ENCODE measurements at regions not wholly inside any gene's neighbourhood (a gene's known extent, or its start where the extent isn't known, plus 50 kb on each side); places are given as distances from the start of the nearest gene placed in this dataset.

DNA sequence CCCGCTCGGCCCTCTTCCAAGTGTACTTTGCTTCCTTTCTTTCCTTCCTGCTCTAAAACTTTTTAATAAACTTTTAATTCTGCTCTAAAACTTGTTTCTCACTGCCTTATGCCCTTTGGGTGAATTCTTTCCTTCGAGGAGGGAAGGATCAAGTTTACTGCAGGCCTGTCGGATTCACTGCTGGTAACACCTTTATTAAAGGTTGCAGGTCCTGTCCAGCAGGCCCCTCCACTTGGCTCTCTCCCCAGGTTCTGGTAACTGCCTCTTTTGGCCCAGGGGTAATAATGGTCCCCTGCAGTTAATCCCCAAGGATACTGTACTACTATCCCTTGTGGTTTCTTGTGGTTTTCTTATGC, 152.7 kb upstream of the EEA1 start:
- no peak overlapping the region for H3K4me3 ChIP-seq (ENCODE audit: control insufficient read depth, low read depth, low read length)
- no peak for DNase-seq (ENCODE audit: low read depth)
- TF ChIP-seq, protein P1, sequence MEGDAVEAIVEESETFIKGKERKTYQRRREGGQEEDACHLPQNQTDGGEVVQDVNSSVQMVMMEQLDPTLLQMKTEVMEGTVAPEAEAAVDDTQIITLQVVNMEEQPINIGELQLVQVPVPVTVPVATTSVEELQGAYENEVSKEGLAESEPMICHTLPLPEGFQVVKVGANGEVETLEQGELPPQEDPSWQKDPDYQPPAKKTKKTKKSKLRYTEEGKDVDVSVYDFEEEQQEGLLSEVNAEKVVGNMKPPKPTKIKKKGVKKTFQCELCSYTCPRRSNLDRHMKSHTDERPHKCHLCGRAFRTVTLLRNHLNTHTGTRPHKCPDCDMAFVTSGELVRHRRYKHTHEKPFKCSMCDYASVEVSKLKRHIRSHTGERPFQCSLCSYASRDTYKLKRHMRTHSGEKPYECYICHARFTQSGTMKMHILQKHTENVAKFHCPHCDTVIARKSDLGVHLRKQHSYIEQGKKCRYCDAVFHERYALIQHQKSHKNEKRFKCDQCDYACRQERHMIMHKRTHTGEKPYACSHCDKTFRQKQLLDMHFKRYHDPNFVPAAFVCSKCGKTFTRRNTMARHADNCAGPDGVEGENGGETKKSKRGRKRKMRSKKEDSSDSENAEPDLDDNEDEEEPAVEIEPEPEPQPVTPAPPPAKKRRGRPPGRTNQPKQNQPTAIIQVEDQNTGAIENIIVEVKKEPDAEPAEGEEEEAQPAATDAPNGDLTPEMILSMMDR (IDR thresholded peaks at IDR 0.05; ENCODE audit: control insufficient read depth, insufficient read depth, low read depth, low read length, missing control alignments), result no peak

DNA sequence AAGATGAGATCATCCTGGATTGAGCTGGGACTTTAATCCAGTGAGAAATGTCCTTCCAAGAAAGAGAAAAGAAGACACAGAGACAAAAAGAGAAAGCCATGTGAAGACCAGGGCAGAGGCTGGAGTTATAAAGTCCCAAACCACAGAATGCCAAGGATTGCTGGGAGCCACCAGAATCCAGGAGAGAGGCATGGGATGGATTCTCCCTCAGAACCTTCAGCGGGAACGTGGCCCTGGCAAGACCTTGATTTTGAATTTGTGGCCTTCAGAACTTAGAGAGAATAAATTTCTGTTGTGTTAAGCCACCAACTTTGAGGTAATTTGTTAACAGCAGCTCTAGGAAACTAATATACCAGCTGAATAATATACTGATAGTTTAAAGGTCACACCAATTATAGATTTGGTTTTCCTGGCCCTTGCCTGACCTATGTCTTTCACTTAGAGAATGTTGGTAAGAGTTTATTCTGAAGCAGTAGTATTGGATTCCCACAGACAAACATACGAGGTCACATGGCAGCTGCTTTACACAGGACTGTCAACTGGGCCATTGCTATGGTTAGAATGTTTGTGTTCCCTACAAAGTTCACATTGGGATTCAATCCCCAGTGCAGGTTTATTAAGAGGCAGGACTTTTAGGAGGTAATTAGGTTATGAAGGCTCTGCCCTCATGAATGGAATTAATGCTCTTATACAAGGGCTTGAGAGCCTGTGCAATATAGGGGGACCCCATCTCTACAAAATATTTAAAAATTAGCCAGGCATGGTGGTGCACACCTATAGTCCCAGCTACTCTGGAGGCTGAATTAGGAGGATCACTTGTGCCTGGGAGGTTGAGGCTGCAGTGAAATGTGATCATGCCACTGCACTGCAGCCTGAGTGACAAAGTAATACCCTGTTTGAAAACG, 156.5 kb upstream of the EEA1 start:
- TF ChIP-seq, protein P1 (IDR thresholded peaks at IDR 0.05; ENCODE audit: control insufficient read depth, insufficient read depth, low read depth, low read length, missing control alignments), result no peak

DNA sequence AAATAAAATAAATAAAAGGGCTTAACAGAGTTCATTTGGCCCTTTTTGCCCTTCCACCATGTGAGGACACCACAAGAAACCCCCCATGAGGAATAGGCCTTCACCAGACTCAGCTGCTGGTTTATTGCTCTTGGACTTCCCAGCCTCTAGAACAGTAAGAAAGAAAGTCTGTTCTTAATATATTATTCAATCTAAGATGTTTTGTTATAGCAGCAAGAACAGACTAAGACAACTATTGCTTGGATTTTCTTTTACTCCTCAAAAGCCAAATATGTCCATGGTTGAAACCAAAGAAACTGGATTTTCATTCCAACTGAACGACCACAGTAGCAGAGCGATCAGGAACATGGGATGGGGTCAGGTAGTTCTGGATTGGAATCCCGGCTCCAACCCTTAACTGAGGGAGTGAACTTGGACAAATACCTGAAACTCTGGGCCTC, 157.2 kb upstream of the EEA1 start:
- H3K4me3 ChIP-seq (ENCODE audit: control insufficient read depth, low read depth, low read length), result no peak overlapping the region
- DNase-seq (ENCODE audit: low read depth), result no peak
- TF ChIP-seq, protein P1 (IDR thresholded peaks at IDR 0.05; ENCODE audit: control insufficient read depth, insufficient read depth, low read depth, low read length, missing control alignments), result no peak

More for the DNA sequence above, 156.5 kb upstream of the EEA1 start:
- DNase-seq (ENCODE audit: low read depth), result no peak
- H3K4me3 ChIP-seq (ENCODE audit: control insufficient read depth, low read depth, low read length), result no peak overlapping the region

DNA sequence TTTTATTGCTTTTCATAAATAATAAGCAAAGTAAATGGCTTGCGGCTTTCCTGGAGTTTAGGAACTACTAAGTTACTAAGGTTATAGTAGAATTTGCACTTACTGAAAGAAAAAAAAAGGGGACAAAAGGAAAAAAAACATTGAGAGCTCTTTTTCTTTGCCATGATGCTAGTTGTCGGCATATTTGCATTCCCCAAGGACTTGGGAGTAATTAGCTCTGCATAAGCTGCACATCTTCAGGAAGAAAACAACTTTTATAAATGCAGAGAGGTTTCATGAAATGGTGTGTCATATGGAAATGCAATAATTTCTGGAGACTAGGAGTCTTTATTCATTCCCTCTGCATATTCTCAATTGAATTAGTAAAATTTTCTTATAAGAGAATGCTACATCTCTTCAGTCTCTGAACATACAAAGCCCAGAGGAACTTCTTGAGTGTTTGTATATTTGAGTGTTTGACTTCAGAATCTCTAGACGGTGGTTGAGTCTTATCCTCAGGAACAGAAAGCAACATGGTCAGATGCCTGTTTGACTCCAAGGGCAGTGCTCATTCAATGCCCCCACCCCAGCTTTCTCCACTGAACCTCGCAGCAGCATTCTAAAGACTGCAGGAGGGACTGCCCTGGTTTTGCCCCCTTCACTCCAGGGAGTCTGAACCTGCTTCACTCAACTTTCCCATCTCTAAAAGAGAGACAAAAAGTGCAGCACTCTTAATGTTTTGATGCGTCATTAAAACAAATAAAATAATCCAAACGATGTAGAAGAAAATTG, 158.9 kb upstream of the EEA1 start:
- H3K4me3 ChIP-seq (ENCODE audit: control insufficient read depth, low read depth, low read length), result no peak overlapping the region
- TF ChIP-seq, protein P1 (IDR thresholded peaks at IDR 0.05; ENCODE audit: control insufficient read depth, insufficient read depth, low read depth, low read length, missing control alignments), result no peak
- DNase-seq (ENCODE audit: low read depth), result no peak

DNA sequence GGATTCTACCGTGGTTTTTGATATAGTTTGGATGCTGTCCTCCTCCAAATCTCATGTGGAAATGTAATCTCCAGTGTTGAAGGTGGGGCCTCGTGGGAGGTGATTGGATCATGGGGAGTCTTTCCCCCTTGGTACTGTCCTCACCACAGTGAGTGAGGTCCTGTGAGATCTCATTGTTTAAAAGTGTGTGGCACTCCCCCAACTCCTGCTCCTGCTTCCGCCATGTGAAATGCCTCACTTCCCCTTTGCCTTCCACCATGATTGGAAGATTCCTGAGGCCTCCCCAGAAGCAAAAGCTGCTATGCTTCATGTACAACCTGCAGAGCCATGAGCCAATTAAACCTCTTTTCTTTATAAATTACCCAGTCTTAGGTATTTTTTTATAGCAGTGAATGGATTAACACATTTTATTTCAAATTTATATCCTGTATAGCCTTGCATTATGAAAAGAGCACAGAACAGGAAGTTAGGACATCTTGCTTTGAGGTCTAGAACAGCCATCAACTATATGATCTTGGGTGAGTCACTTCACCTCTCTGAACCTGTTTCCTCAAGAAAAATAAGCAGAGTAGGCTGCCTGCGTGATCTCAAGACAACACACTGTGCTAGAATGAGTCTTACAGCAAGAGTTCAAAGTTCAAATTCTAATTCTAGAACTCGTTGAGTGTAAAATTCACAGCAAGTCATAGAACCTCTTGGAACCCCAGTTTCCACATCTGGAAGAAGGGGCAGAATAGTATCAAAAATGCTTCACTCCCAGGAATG, 160.9 kb upstream of the EEA1 start:
- TF ChIP-seq, protein P1 (IDR thresholded peaks at IDR 0.05; ENCODE audit: control insufficient read depth, insufficient read depth, low read depth, low read length, missing control alignments), result no peak
- peak; percentile 53 for DNase-seq (ENCODE audit: low read depth)
- no peak overlapping the region for H3K4me3 ChIP-seq (ENCODE audit: control insufficient read depth, low read depth, low read length)

DNA sequence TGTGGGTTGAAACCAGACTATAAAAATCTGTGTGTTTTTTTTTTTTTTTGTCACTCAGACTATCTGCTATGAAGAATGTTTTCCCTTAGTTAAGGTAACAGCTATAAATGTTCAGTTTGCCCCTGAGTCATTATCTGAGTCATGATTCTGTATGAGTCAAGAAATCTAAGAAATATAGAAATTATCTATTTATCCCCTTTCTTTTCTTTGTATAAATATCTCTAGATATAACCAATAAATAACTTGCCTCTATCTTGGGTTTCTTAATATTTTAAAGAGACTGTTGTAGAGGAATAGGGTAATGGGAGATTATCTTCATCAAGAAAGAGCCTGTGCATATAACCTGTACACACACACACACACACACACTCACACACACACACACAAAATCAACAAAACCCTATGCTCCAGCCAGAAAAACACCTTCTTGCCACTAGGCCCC, 161.7 kb upstream of the EEA1 start:
- no peak for DNase-seq (ENCODE audit: low read depth)
- H3K4me3 ChIP-seq (ENCODE audit: control insufficient read depth, low read depth, low read length), result no peak overlapping the region
- TF ChIP-seq, protein P1 (IDR thresholded peaks at IDR 0.05; ENCODE audit: control insufficient read depth, insufficient read depth, low read depth, low read length, missing control alignments), result no peak
